Ishikawa (cell line): ENCODE measurements at regions not wholly inside any gene's neighbourhood (a gene's known extent, or its start where the extent isn't known, plus 50 kb on each side); places are given as distances from the start of the nearest gene placed in this dataset.

Source experiments
- CEBPB ChIP-seq: IDR thresholded peaks from 2 replicates; pipeline ENCODE4 v1.6.1; 2012
- CREB1 ChIP-seq: IDR thresholded peaks from 2 replicates; pipeline ENCODE4 v1.6.1; 2012; ENCODE audit warnings: low read depth
- EGR1 ChIP-seq: IDR thresholded peaks from 2 replicates; pipeline ENCODE4 v1.6.1; 2012
- EP300 ChIP-seq: IDR thresholded peaks from 2 replicates; pipeline ENCODE4 v1.6.1; 2012; ENCODE audit warnings: borderline replicate concordance
- FOXM1 ChIP-seq: IDR thresholded peaks from 2 replicates; pipeline ENCODE4 v1.6.1; 2012; ENCODE audit warnings: low read depth, borderline replicate concordance
- NFIC ChIP-seq: IDR thresholded peaks from 2 replicates; pipeline ENCODE4 v1.6.1; 2012
- RAD21 ChIP-seq: IDR thresholded peaks from 2 replicates; pipeline ENCODE4 v1.6.1; 2012; ENCODE audit warnings: low read depth
- REST ChIP-seq: IDR thresholded peaks from 2 replicates; pipeline ENCODE4 v1.6.1; 2012; ENCODE audit warnings: low read depth, mild to moderate bottlenecking
- TAF1 ChIP-seq: IDR thresholded peaks from 2 replicates; pipeline ENCODE4 v1.6.1; 2012; ENCODE audit warnings: low read depth, mild to moderate bottlenecking
- TCF12 ChIP-seq: IDR thresholded peaks from 2 replicates; pipeline ENCODE4 v1.6.1; 2012; ENCODE audit warnings: low read depth
- TEAD4 ChIP-seq: IDR thresholded peaks from 2 replicates; pipeline ENCODE4 v1.6.1; 2012
- YY1 ChIP-seq: IDR thresholded peaks from 2 replicates; pipeline ENCODE4 v1.6.1; 2012; ENCODE audit warnings: low read depth
- ZBTB7A ChIP-seq: IDR thresholded peaks from 2 replicates; pipeline ENCODE4 v1.6.1; 2012; ENCODE audit warnings: low read depth
- TF ChIP-seq, protein P1 (sequence below): IDR thresholded peaks from 2 replicates; pipeline ENCODE4 v1.6.1; 2012

GRCh38 chr13:73819711-73820110 lies 314.5 kb downstream of the KLF12 start:
- no peak for TF ChIP-seq TCF12
- TF ChIP-seq YY1, result no peak
- TF ChIP-seq TAF1, result no peak
- no peak for TF ChIP-seq NFIC
- no peak for TF ChIP-seq REST
- TF ChIP-seq EP300, result no peak
- TF ChIP-seq RAD21, result no peak
- no peak for TF ChIP-seq CREB1
- TF ChIP-seq CEBPB, result no peak
- TF ChIP-seq, protein P1, sequence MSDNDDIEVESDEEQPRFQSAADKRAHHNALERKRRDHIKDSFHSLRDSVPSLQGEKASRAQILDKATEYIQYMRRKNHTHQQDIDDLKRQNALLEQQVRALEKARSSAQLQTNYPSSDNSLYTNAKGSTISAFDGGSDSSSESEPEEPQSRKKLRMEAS, result no peak
- TF ChIP-seq ZBTB7A, result no peak
- no peak for TF ChIP-seq FOXM1
- TF ChIP-seq EGR1, result no peak
- TF ChIP-seq TEAD4, result no peak
